Keratinocyte (primary cell): ENCODE measurements at regions not wholly inside any gene's neighbourhood (a gene's known extent, or its start where the extent isn't known, plus 50 kb on each side); places are given as distances from the start of the nearest gene placed in this dataset.

ENCODE experiments used
- DNase-seq: peaks from one replicate; pipeline ENCODE4 v3.0.0-alpha.2; 2011; ENCODE audit warnings: low read depth, missing footprints, low spot score
- FAIRE-seq: peaks from 2 replicates; lab custom pipeline; 2011; peaks lifted over from hg19 to GRCh38; lab: Jason Lieb, UNC
- H2AFZ ChIP-seq: 2 replicates; pipeline ENCODE4 v1.6.0; 2012; ENCODE audit warnings: low read length, control low read depth, inconsistent platforms; ENCODE audit not compliant: control insufficient read depth
- H3K27ac ChIP-seq: 2 replicates; pipeline ENCODE4 v1.5.1; 2011; ENCODE audit warnings: low read length; ENCODE audit not compliant: control insufficient read depth, insufficient read depth
- H3K27me3 ChIP-seq: 3 replicates; pipeline ENCODE4 v1.6.0; 2011; ENCODE audit warnings: low read length; ENCODE audit not compliant: control insufficient read depth, insufficient read depth; ENCODE audit errors: extremely low read depth
- H3K36me3 ChIP-seq, 2 experiments: 2 replicates in 1 of 2; 3 replicates in 1 of 2; pipeline ENCODE4 v1.5.1; 2011; ENCODE audit warnings: low read length in 2 of 2, mild to moderate bottlenecking in 1 of 2; ENCODE audit not compliant: control insufficient read depth in 2 of 2, insufficient read depth in 2 of 2; ENCODE audit errors: extremely low read depth in 1 of 2
- H3K4me1 ChIP-seq: 3 replicates; pipeline ENCODE4 v1.5.1; 2011; ENCODE audit warnings: low read length; ENCODE audit not compliant: control insufficient read depth, insufficient read depth; ENCODE audit errors: extremely low read depth
- H3K4me2 ChIP-seq: 3 replicates; pipeline ENCODE4 v1.6.0; 2011; ENCODE audit warnings: low read depth, low read length; ENCODE audit not compliant: control insufficient read depth, insufficient read depth; ENCODE audit errors: extremely low read depth
- H3K4me3 ChIP-seq, 3 experiments: fragments of 200-600 bp in 1 of 3; sonication (generic) in 1 of 3; 2 replicates in 2 of 3; 3 replicates in 1 of 3; pipeline ENCODE4 v1.5.1; 2011 to 2016; ENCODE audit warnings: low read length in 3 of 3, mild to moderate bottlenecking in 3 of 3, control low read depth in 2 of 3, inconsistent platforms in 1 of 3, low read depth in 1 of 3, mixed read lengths in 1 of 3, mixed run types in 1 of 3, moderate library complexity in 1 of 3; ENCODE audit not compliant: control insufficient read depth in 2 of 3, insufficient read depth in 2 of 3; ENCODE audit errors: extremely low read depth in 1 of 3
- H3K79me2 ChIP-seq: 2 replicates; pipeline ENCODE4 v1.6.0; 2012; ENCODE audit warnings: low read length; ENCODE audit not compliant: control insufficient read depth, insufficient read depth
- H3K9ac ChIP-seq: 3 replicates; pipeline ENCODE4 v1.6.0; 2011; ENCODE audit warnings: low read length; ENCODE audit not compliant: control insufficient read depth, insufficient read depth; ENCODE audit errors: extremely low read depth
- H3K9me1 ChIP-seq: 3 replicates; pipeline ENCODE4 v1.6.0; 2011; ENCODE audit warnings: low read length; ENCODE audit not compliant: control insufficient read depth, insufficient read depth; ENCODE audit errors: extremely low read depth
- H3K9me3 ChIP-seq: 2 replicates; pipeline ENCODE4 v1.5.1; 2012; ENCODE audit warnings: low read depth, low read length; ENCODE audit not compliant: control insufficient read depth
- H4K20me1 ChIP-seq: 3 replicates; pipeline ENCODE4 v1.6.0; 2011; ENCODE audit warnings: low read length; ENCODE audit not compliant: control insufficient read depth, insufficient read depth; ENCODE audit errors: extremely low read depth
- EZH2 ChIP-seq: IDR thresholded peaks from one replicate; pipeline ENCODE4 v1.6.1; 2012; ENCODE audit warnings: inconsistent platforms, mild to moderate bottlenecking, low read length, moderate library complexity
- dilution Hi-C: fragments of 300-500 bp; cut with MboI; formaldehyde crosslinking; loops from one replicate; pipeline ENCODE4 v1.7.0; 2020; ENCODE audit warnings: low sequenced_read_pairs; ENCODE audit not compliant: extremely low pct_ligation_motif_present
- TF ChIP-seq, protein P1 (sequence below), 3 experiments: IDR thresholded peaks in 1 of 3; conservative IDR thresholded peaks in 1 of 3; optimal IDR thresholded peaks in 1 of 3; 2 replicates in 2 of 3; 3 replicates in 1 of 3; pipeline versions ENCODE3 to v1.5.1; 2011; ENCODE audit warnings: low read length in 3 of 3, mild to moderate bottlenecking in 3 of 3, moderate library complexity in 2 of 3, control low read depth in 1 of 3, inconsistent platforms in 1 of 3; ENCODE audit not compliant: insufficient read depth in 2 of 3; ENCODE audit errors: extremely low read depth in 1 of 3

DNA sequence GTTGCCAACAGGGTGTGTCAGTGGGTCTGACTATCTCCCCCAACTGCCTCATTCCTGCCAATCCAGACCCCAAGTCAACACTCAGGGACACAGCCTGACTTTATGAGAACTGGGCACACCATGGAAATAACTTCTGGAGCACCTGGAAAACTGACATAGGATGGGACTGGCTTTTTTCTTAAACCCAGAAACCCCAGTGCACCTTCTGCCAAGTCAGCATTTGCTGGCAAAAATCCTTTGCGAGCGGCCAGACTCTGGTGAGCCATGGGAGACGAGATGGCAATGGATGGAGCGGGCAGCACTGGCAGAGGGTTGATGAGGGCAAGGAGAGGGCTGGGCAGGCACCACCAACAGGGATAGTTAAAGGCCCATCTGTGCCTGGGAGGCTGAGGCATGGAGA is 114.4 kb upstream of the OSMR start:
- H3K36me3 ChIP-seq: no peaks in the 10 kb centered on the region
- H3K4me1 ChIP-seq: no peaks in the 10 kb centered on the region

GRCh38 chr5:38734353-38734752 is 111.5 kb upstream of the OSMR start:
- FAIRE-seq (no peak), DNase-seq (no peak)
- Histone ChIP-seq H3K4me3 (no peak overlapping the region), H4K20me1 (no peaks in the 10 kb centered on the region), H3K9me3 (no peaks in the 10 kb centered on the region), H3K36me3 (no peaks in the 10 kb centered on the region), H3K4me2 (no peak overlapping the region), H3K27ac (no peak overlapping the region), H3K4me1 (no peaks in the 10 kb centered on the region), H2AFZ (no peak overlapping the region), H3K9ac (no peak overlapping the region), H3K79me2 (no peaks in the 10 kb centered on the region), H3K27me3 (peaks cover 6% of the 10 kb centered on the region), H3K9me1 (no peaks in the 10 kb centered on the region)
- dilution Hi-C loops: no loop called here
- no peak for TF ChIP-seq EZH2
- TF ChIP-seq, protein P1, sequence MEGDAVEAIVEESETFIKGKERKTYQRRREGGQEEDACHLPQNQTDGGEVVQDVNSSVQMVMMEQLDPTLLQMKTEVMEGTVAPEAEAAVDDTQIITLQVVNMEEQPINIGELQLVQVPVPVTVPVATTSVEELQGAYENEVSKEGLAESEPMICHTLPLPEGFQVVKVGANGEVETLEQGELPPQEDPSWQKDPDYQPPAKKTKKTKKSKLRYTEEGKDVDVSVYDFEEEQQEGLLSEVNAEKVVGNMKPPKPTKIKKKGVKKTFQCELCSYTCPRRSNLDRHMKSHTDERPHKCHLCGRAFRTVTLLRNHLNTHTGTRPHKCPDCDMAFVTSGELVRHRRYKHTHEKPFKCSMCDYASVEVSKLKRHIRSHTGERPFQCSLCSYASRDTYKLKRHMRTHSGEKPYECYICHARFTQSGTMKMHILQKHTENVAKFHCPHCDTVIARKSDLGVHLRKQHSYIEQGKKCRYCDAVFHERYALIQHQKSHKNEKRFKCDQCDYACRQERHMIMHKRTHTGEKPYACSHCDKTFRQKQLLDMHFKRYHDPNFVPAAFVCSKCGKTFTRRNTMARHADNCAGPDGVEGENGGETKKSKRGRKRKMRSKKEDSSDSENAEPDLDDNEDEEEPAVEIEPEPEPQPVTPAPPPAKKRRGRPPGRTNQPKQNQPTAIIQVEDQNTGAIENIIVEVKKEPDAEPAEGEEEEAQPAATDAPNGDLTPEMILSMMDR (optimal IDR thresholded peaks at IDR 0.05 in 1 of 3, IDR thresholded peaks at IDR 0.05 in 1 of 3, conservative IDR thresholded peaks at IDR 0.05 in 1 of 3; ENCODE audit: extremely low read depth in 1 of 3, insufficient read depth in 2 of 3, low read length in 3 of 3): peak in 2 of 3 experiments; percentile 30 to 31

More for the DNA sequence above, 114.4 kb upstream of the OSMR start:
- no peaks in the 10 kb centered on the region for H4K20me1 ChIP-seq
- no peak overlapping the region for H2AFZ ChIP-seq
- no peak overlapping the region for H3K27ac ChIP-seq
- no peak for TF ChIP-seq EZH2
- TF ChIP-seq, protein P1 (optimal IDR thresholded peaks at IDR 0.05 in 1 of 3, IDR thresholded peaks at IDR 0.05 in 1 of 3, conservative IDR thresholded peaks at IDR 0.05 in 1 of 3; ENCODE audit: extremely low read depth in 1 of 3, insufficient read depth in 2 of 3, low read length in 3 of 3): no peak
- H3K9me1 ChIP-seq: no peaks in the 10 kb centered on the region
- H3K79me2 ChIP-seq: no peaks in the 10 kb centered on the region
- DNase-seq (no peak), FAIRE-seq (no peak)
- dilution Hi-C loops: no loop called here
- no peaks in the 10 kb centered on the region for H3K9me3 ChIP-seq
- no peak overlapping the region for H3K9ac ChIP-seq
- H3K27me3 ChIP-seq: peaks cover 6% of the 10 kb centered on the region
- no peak overlapping the region for H3K4me2 ChIP-seq
- no peak overlapping the region for H3K4me3 ChIP-seq
